ENCODE measurements at regions not wholly inside any gene's neighbourhood (a gene's known extent, or its start where the extent isn't known, plus 50 kb on each side); places are given as distances from the start of the nearest gene placed in this dataset.
A peak's percentile ranks its signal among the peaks of the same experiment; 100 is the strongest.

DNA sequence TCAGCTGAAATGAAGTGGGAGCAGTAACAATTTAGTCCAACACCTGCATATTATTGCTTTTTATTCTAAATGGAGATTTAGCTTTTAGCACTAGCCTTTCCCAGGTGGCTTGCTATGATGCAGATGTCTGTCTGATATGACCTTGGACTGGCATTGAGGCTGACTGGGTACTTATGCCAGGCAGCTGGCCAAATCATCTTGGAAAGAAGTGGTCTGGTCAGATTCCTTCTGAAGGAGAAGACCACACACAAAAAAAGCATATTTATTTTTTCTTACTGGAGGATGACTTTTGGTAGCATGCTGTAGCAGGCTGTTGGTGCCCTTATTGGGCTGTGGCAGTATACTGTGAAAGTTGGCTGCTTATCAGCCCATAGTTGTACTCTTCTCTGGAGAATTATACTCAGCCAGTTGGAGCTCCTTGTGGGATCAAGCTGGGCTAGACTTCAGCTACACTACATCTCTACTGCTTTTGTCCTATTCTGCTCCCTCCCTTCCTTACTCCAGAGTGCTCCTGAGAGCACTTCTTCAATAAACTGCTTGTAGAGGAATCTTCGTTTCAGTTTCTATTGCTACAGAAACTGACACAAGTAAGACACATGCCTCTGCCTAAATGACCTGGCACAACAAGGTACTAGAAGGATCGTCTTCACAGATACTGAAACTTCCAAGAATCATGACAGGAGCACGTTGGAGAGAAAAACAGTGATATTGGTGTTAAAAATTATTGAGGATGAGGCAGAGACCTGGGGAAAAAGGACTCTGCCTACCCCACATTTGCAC is 196.8 kb upstream of the RPS6KA3 start:
- no peak for DNase-seq

DNA sequence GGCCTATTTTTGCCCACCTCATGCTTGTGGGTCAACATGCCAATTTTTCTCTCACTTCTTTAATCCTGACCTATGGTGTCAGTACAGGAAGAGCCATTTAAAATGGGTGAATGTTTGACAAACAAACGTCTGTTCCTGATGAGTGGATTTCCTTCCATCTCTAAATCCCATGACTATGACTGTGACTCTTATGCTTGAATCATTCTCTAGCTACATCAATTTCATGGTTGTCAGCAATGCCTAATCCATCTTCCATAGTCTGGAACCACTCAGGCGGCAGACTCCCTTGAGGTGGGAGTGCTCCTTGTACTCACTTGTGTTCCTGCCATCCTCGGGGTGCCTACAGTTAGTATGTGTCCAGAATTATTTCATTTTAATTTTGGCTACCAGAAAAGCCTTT is 194.9 kb upstream of the RPS6KA3 start:
- no peak for DNase-seq

DNA sequence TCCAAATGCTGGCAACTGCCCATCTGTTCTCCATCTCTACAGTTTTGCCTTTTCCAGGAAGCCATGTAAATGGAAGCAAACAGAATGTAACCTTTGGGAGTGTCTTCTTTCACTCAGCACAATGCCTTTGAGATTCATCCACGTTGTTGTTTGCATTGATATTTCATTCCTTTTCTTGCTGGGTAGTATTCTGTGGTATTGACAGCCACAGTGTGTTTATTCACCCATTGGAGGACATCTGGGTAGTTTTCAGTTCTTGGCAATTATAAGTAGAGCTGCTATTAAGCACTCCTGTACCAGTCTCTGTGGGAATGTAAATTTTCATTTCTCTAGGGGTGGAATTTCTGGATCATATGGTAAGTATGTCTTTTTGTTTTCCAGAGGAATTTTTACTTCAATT is 194.3 kb upstream of the RPS6KA3 start:
- DNase-seq = no peak

DNA sequence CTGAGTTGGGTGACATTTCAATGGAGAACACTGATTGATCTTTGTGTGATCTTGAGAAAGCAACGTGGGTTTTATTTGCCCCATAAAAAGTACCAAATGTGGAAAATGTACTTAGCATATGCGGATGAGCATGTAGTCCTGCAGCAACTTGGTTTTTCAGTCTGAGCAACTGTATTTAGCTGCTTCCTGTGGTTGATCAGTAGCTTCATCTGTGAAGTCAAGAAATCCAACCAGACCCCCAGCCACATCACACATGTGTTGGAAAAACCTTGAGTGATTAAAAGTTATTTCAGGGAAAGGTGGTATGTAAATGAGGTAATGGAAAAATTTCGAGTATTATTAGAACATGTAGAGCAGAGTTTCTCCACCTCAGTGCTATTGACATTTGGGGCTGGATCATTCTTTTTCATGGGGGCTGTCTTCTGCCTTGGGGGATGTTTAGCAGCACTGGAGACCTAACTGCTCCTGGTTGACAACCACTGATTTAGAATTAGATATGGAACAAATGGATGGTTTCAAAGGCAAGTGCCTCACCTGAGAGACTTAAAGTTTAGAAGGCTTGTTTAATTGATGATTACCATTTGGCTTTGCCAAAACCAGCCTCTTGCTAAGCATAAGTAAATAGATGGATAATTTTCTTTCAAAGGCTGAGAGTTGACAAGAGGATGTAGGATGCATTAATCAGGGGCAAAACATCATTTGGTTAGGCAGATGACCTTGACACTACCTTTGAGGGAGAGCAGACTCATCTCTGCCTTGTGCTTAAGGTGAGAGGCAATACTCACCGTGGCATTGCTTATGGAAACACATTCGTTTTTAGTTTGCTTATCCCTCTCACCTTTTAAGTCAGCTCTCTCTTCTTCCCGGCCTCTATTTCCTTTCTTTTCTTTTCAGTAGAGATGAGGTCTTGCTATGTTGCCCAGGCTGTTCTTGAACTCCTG is 193.0 kb upstream of the RPS6KA3 start:
- DNase-seq = no peak

DNA sequence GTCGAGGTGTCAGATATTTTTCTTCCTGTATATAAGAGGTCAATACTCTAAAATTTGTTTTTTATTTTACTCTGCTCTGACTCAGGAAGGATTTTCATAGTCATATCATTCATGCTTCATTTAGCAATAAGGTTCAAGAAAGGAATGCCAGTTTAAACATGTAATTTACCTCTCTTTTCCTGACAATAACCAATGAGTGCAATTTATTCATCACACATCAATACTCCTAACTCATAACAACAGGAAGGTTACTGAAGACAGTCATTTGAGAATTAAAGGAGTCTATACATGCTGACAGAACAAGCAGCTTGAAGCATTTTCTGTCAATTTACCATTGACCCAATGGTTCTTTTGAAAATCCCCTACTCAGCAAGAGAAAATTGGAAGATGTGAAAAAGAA is 190.3 kb upstream of the RPS6KA3 start:
- no peak for DNase-seq

DNA sequence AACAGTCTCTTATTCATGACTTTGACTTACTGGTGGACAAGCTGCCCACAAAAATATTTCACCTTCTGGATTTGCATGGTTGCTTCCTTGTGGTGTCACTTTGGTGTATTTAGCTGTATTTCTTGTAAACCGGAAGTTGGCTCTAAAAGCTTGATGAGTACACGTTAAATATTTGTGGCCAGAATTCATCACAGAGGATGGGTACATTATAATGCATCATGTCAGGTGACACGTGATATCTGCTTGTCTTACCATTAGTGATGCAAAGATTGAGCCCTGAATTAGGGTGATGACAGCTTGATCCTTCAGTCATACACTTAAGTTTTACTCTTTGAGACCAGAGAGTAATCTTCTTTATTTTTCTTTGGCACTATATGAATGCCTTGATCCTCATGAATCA is 188.3 kb upstream of the RPS6KA3 start:
- DNase-seq = no peak

DNA sequence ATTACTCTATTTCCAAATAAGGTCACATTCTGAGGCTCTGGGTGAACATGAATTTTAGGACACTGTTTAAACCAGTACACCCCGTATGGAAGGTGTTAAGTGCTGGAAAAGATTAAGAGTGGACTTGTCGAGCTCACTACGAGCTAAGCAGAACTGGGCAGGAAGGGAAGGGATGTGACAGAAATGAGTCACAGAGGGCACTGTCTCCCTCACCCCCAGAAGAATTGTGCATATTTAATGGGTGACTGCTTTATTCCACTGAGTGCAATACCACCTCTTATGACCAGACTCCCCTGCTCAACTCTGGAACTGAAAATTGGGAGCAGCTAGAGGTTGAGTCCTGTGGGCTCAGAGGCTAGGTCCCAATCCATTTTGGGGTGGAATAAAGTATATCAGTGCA is 187.4 kb upstream of the RPS6KA3 start:
- DNase-seq = no peak

DNA sequence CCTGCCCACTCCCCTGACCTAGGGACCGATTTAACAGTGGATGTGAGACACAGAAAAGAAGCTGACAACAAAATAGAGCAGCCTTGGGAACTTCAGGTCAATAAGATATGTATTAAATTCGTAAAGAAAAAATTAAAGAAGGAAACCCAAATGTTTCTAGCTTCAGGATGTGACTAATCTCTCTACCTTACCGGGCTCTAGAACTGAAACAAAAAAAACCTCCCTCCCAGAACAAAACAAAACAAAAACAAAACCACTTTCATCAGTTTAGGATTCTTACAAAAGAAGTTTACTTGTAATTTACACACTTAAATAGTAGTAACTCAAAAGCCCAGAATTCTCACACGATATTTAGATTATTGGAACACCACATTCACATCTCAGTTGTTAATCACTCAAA is 185.8 kb upstream of the RPS6KA3 start:
- no peak for DNase-seq

DNA sequence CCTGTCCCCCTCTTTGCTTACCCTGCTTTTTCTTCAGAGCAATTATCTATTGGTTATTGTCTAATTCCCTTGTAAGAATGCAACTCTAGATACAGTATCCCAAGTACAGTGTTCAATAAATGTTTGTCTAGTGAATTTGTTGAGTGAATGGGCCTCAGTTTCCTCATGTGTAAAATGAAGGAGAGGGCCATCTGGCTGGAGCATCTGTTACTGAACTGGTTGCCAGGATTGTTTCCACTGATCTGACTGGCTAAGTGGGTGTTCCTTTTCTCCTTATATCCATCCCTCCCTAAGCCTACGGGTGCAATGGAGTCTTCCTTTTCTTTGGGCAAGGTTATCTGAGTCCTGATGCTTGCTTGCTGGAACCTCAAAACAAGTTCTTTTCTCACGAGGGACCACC is 185.2 kb upstream of the RPS6KA3 start:
- DNase-seq = no peak

DNA sequence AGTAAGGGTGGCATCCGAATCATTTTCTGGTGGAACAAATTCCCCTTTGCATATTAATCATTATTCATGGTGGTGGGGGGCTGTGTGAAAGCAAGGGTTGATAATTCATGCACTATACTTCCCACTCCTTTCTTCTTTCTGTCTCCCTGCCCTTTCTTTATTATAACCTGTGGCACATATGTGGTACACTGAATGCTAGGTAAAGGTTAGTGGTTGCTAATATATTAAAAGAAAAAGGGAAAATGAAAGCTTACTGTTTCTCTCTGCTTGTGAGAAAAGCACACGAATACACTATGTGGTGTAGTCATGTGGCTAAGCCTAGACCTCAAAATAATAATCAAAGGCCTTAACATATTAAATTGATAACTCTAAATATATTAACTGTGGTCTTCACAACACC is 178.4 kb upstream of the RPS6KA3 start:
- no peak for DNase-seq

DNA sequence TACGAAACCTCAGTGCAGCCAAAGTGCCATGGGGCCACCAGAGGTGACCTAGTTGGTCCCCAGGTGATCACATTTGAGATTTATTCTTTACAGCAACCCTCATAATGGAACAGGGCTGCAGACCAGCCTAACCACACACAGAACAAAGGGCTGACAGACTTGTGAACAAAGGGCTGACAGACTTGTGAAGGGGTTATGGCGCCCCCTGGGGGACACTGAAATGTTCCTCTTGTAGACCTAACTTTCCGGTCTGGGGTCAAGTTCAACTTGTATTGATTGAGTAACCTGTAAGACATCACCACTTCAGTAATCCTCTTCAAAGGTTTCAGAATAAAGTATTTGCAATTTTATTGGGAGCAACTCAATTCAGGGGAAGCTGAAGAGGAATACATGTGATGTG is 175.9 kb upstream of the RPS6KA3 start:
- peak; percentile 82 for DNase-seq

DNA sequence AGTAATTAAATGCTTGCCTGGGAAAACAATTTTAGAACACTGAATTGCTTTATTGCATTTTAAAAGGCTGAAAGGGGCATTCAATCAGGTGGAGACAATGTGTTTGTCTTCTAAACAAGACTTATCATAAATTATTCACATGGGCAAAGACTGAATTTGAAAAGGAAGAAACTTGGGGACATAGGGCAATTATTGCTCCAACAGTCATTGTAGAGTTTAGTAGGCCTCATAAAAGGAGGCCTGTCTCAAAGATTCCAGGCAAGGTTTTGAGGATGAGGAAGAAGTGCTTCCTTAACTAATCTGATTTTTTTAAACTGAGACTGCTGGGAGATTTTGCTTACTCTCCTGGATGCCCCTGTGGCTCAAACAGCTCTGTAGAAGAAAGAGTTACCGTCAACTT is 174.4 kb upstream of the RPS6KA3 start:
- no peak for DNase-seq

DNA sequence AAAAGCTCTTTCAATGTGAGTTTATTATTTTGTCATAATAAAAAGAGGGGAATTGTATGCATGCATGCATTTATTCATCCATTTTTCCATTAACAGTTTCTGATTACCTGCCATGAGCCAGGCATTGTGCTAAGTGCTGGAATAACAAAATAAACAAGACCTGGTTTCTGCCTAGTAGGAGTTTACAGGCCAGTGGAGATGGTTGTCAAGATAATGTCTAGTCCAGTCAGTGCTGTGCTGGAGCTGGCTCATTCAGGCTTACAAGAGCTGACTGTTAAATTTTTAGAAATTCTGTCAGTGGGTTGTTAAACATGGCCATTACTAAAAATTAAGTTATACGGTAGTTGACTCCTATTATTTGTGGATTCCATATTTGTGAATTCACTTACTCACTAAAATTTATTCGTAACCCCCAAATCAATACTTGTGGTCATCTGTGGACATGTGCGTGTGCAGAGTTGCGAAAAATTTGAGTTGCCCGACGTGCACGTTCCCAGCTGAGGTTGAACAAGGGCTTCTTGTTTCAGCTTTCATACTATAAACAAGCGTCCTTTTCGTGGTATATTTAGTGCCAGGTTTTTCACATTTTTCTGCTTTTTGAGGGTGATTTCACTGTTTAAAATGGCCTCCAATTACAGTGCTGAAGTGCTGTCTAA is 172.3 kb upstream of the RPS6KA3 start:
- DNase-seq = no peak

DNA sequence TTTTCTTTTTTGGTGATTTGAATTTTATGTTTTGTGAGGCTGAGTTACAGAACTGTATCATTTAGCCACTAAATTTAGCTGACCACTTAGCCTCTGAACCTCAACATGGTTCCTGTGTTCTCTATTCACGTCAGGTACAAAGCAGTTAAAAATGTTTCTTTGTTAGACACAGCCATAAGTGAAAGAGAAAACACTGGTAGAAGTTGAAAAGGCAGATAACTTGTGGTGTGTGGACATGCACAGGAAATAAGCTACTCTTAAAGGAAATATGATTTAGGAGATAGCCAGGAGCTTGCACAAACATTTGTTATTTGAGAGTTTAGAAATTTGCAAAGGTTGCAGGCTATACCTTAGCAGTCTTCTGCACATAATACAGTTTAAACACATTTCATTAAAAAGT is 171.0 kb upstream of the RPS6KA3 start:
- DNase-seq = peak in 1 of 2 donors; percentile 31

DNA sequence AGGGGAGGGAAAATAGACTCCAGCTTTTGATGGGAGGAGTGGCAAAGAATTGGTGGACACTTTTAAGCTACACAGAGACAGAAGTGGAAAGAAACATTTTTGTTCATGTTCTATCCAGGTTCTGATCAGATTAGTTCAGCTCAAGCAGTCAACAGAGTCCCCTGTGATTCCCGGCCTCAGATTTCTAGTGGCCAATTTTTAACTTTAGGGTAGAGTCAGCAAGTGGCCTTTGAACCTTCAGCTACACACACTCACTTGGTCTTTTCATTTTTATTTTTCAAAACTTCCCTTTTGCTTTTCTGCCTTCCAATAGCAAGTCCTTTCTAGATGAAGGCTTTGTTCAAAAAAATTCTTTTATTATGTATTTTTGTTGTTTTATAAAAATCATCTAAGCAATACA is 169.2 kb upstream of the RPS6KA3 start:
- DNase-seq = no peak

DNA sequence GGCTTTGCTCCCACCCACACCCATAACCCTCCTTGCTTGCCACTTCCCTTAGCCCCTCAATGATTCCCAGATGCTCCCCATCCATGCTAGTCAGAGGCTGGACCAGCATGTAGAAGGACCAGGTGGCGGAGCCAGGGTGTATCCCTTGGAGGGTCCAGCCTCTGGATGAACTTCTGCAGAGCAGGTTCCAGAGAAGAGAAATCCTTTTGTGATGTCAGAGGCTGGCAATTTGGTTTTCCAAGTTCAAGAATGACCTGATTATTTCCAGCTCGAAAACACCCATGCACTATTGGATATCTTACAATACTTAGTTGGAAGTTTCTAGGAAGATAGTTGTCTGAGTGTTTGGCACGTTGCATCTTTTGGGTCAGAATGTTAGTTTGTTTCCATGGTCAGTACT is 168.3 kb upstream of the RPS6KA3 start:
- DNase-seq = no peak

DNA sequence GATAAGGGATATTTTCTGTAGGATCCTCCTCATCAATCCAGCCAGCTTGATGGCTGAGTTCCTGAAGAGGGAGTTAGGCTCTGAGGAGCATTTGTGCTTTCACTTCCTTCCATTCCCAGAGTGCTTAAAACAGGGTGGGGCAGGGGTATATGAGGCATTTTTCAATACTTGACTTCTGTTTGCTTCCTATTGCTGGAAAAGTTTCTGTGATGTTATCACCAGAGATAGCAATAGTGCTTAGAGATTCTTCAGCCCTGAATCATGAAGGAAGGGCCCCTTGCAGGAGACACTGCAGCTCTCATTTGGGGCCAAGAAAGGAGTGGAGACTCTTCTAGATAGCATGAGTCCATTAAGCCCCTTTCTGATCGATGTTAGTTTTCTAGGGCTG is 166.7 kb upstream of the RPS6KA3 start:
- DNase-seq = no peak

DNA sequence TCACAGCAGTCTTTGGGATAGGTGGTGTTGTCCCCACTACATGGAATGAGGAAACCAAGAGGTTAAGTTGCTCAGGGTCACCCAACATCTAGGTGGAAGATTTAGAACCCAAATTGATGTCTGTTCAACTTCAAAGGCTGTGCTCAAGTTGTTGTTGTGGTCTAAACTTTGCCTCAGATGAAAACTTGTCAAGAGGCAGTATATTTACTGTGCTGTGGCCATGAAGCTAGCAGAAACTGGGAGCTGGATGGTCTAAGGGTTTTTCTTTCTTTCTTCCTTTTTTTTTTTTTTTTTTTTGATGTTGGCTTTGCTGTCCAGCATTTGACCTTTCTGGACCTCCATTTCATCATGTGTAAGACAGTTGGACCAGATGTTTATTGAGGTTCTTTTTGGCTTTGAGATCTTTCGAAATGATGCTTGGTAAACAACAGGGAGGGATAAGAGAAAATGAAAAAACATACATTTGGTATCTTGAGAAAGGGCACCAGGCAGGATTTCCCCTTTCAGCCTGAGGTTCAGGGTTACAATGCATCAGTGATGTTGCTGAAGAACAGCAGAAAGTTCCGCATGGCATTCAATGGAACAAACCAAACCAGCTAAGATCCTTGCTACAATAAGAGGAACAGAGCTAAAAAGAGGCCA is 166.2 kb upstream of the RPS6KA3 start:
- DNase-seq = no peak

DNA sequence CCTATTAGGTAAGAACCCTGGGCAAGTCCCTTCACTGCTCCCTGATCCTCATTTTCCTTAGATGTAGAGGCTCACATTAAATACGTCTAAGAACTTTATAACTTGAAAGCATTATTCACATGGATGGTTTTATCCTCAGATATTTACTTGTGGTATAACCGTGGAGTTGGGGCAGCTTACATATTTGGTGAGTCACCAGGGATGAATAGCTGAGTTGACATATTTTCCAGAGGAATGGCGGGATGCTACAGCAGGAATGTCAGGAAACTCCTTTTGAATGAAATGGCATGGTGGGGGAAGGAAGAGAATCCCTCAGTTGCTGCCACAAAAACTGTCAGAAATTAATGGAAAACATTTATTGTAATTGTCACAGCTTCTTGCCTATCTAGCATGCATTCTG is 165.3 kb upstream of the RPS6KA3 start:
- no peak for DNase-seq

DNA sequence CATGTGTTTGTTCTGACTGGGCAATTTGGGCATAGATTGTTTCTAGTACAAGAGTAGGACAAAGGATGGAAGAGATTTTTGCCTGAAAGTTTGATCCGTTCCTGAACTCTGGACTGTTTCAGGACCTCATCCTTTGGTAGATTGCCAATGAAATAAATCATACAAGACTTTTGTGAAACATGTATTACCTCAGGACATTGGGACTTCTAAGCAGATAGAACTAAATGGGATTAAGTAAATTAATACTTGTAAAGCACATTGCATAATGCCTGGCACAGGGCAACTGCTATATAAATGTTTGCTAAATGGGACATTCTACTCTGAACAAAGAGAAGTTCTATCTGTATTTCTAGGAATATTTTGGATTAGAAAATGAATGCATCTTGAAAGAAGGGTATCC is 164.8 kb upstream of the RPS6KA3 start:
- no peak for DNase-seq

DNA sequence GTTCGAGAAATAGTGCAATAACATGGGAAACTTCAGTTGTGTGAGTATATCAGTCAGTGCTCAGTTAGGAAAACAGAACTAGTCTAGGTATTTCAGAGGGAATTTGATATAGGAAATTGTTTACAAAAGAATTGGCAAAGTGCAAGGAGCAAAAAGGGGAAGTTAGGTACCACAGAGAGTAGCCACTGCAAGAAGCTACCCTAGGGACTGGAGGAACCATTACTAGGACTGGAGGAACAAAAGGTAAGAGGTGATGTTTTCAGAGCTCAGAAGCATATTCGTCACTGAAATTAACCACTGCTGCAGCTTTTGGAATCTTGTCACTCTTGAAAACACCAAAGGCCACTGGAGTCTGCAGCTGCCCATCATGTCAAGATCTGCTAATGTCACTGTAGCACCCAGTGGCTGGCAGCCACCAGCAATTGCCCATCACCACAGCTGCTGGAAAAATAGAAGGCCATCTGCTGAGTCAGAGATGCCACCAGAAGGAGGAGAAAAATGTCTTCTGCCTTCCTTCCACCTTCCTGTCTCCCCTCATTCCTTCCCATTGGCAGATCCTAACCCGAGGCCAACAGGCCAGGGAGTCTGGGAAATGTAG is 160.6 kb upstream of the RPS6KA3 start:
- no peak for DNase-seq

DNA sequence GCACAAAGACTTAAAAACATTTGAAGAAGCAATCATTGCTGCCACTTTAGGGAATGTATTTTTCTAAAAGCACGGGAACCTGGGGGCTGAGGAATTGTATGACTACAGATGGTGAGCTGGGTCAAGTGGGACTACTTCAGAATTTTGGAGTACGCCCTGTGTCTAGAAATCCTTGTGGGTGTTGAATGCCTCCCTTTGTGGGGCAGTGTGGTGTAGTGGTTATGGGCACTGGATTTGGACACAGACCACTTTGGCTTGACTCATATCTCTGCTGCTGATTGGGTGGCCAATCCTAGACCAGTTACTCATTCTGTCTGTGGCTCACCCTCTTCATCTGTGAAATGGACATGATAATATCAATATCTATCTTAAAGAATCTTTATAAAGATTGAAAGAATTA is 155.0 kb upstream of the RPS6KA3 start:
- no peak for DNase-seq

DNA sequence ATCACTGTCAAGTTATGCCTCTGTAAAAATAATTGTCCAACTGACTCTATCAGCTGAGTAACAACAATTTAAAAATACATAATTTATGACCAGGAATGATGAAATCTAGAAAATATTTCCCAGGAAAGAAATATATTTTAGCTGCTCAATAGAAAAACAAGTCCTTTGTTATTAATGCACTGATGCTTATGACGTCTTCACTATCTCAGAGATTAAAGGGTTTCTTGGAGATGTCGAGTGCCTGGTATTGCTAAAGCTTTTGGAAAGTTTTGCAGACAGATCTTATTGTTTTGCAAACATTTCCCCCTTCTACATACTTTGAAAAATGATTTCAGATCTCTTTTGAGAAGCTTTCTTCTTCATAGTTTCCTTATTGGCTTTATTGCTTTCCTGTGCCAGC is 154.6 kb upstream of the RPS6KA3 start:
- no peak for DNase-seq
